ENCODE measurements at regions not wholly inside any gene's neighbourhood (a gene's known extent, or its start where the extent isn't known, plus 50 kb on each side); places are given as distances from the start of the nearest gene placed in this dataset.

DNA sequence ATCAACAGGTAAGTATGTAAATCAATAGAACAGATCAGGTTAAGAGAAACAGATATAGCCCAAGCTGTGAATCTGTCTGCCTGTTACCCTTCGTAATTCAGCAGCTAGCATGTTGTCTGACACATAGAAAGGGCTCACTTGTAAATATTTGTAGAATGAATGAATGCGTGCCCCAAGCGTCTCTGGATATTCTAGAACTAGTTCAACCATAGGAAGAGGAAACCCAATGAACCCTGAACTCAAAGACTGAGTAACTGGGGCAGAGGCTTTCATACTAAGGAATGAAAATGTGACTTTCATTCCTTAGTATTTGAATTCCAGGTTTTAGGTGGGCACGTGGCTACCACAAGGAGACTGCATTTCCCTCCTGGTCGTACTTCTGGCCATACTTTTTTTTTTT lies 60.1 kb upstream of the SMYD2 start:
- TF ChIP-seq, protein P1, sequence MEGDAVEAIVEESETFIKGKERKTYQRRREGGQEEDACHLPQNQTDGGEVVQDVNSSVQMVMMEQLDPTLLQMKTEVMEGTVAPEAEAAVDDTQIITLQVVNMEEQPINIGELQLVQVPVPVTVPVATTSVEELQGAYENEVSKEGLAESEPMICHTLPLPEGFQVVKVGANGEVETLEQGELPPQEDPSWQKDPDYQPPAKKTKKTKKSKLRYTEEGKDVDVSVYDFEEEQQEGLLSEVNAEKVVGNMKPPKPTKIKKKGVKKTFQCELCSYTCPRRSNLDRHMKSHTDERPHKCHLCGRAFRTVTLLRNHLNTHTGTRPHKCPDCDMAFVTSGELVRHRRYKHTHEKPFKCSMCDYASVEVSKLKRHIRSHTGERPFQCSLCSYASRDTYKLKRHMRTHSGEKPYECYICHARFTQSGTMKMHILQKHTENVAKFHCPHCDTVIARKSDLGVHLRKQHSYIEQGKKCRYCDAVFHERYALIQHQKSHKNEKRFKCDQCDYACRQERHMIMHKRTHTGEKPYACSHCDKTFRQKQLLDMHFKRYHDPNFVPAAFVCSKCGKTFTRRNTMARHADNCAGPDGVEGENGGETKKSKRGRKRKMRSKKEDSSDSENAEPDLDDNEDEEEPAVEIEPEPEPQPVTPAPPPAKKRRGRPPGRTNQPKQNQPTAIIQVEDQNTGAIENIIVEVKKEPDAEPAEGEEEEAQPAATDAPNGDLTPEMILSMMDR (IDR thresholded peaks at IDR 0.05; ENCODE audit: low read depth, low read length) = no peak
- TF ChIP-seq, protein P2, sequence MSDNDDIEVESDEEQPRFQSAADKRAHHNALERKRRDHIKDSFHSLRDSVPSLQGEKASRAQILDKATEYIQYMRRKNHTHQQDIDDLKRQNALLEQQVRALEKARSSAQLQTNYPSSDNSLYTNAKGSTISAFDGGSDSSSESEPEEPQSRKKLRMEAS (IDR thresholded peaks at IDR 0.05; ENCODE audit: low read depth, low read length) = no peak
- TF ChIP-seq POLR2A (IDR thresholded peaks at IDR 0.05; ENCODE audit: extremely low read depth, insufficient read length) (no peak), MYC (IDR thresholded peaks at IDR 0.05; ENCODE audit: low read depth, low read length) (no peak)

All from NB4 (cell line).